ENCODE measurements at regions not wholly inside any gene's neighbourhood (a gene's known extent, or its start where the extent isn't known, plus 50 kb on each side); places are given as distances from the start of the nearest gene placed in this dataset.

- H3K4me1 ChIP-seq (ENCODE audit: control insufficient read depth, insufficient read depth, low read length), result no peaks in the 10 kb centered on the region
- no peaks in the 10 kb centered on the region for H3K9me3 ChIP-seq (ENCODE audit: control insufficient read depth, low read length)
- no peak overlapping the region for H3K4me3 ChIP-seq (ENCODE audit: insufficient read depth, low read depth, low read length)
- no peak overlapping the region for H3K27ac ChIP-seq (ENCODE audit: insufficient read depth, low read depth, low read length, poor library complexity, severe bottlenecking)
- WGBS, 2 experiments, result 91 to 94% methylated on average over 2 of the region's 2 CpGs
- no peaks in the 10 kb centered on the region for H3K27me3 ChIP-seq (ENCODE audit: control insufficient read depth, insufficient read depth, low read length, poor library complexity, severe bottlenecking)
- no peaks in the 10 kb centered on the region for H3K36me3 ChIP-seq (ENCODE audit: control insufficient read depth, insufficient read depth, low read length)
These were observed 131.7 kb downstream of the HHIPL2 start for GRCh38 chr1:222416001-222416791.

GRCh38 chr1:222415441-222415840 lies 132.5 kb downstream of the HHIPL2 start:
- H3K27ac ChIP-seq (ENCODE audit: insufficient read depth, low read depth, low read length, poor library complexity, severe bottlenecking), result no peak overlapping the region
- no peak overlapping the region for H3K4me3 ChIP-seq (ENCODE audit: insufficient read depth, low read depth, low read length)
- WGBS, 2 experiments, result 91 to 94% methylated on average over 5 of the region's 5 CpGs
- H3K36me3 ChIP-seq (ENCODE audit: control insufficient read depth, insufficient read depth, low read length), result no peaks in the 10 kb centered on the region
- H3K27me3 ChIP-seq (ENCODE audit: control insufficient read depth, insufficient read depth, low read length, poor library complexity, severe bottlenecking), result no peaks in the 10 kb centered on the region
- no peaks in the 10 kb centered on the region for H3K4me1 ChIP-seq (ENCODE audit: control insufficient read depth, insufficient read depth, low read length)
- no peaks in the 10 kb centered on the region for H3K9me3 ChIP-seq (ENCODE audit: control insufficient read depth, low read length)

- Histone ChIP-seq H3K9me3 (ENCODE audit: control insufficient read depth, low read length) (no peaks in the 10 kb centered on the region), H3K27ac (ENCODE audit: insufficient read depth, low read depth, low read length, poor library complexity, severe bottlenecking) (no peak overlapping the region), H3K4me3 (ENCODE audit: insufficient read depth, low read depth, low read length) (no peak overlapping the region), H3K36me3 (ENCODE audit: control insufficient read depth, insufficient read depth, low read length) (no peaks in the 10 kb centered on the region), H3K4me1 (ENCODE audit: control insufficient read depth, insufficient read depth, low read length) (no peaks in the 10 kb centered on the region), H3K27me3 (ENCODE audit: control insufficient read depth, insufficient read depth, low read length, poor library complexity, severe bottlenecking) (no peaks in the 10 kb centered on the region)
- 88 to 97% methylated on average over 2 of the region's 2 CpGs for WGBS, 2 experiments
These were observed 133.8 kb downstream of the HHIPL2 start for GRCh38 chr1:222413991-222414549.

GRCh38 chr1:222413436-222413835 lies 134.5 kb downstream of the HHIPL2 start:
- Histone ChIP-seq H3K27me3 (ENCODE audit: control insufficient read depth, insufficient read depth, low read length, poor library complexity, severe bottlenecking) (no peaks in the 10 kb centered on the region), H3K4me1 (ENCODE audit: control insufficient read depth, insufficient read depth, low read length) (no peaks in the 10 kb centered on the region), H3K9me3 (ENCODE audit: control insufficient read depth, low read length) (no peaks in the 10 kb centered on the region), H3K27ac (ENCODE audit: insufficient read depth, low read depth, low read length, poor library complexity, severe bottlenecking) (no peak overlapping the region), H3K4me3 (ENCODE audit: insufficient read depth, low read depth, low read length) (no peak overlapping the region), H3K36me3 (ENCODE audit: control insufficient read depth, insufficient read depth, low read length) (no peaks in the 10 kb centered on the region)
- 87 to 92% methylated on average over 1 of the region's 1 CpG for WGBS, 2 experiments

- H3K4me1 ChIP-seq (ENCODE audit: control insufficient read depth, insufficient read depth, low read length), result no peaks in the 10 kb centered on the region
- no peaks in the 10 kb centered on the region for H3K36me3 ChIP-seq (ENCODE audit: control insufficient read depth, insufficient read depth, low read length)
- H3K27me3 ChIP-seq (ENCODE audit: control insufficient read depth, insufficient read depth, low read length, poor library complexity, severe bottlenecking), result no peaks in the 10 kb centered on the region
- H3K9me3 ChIP-seq (ENCODE audit: control insufficient read depth, low read length), result no peaks in the 10 kb centered on the region
- WGBS, 2 experiments, result 79 to 88% methylated on average over 4 of the region's 4 CpGs
- no peak overlapping the region for H3K27ac ChIP-seq (ENCODE audit: insufficient read depth, low read depth, low read length, poor library complexity, severe bottlenecking)
- H3K4me3 ChIP-seq (ENCODE audit: insufficient read depth, low read depth, low read length), result no peak overlapping the region
These were observed 143.2 kb downstream of the HHIPL2 start for GRCh38 chr1:222404710-222405109.

GRCh38 chr1:222399197-222399596 lies 148.7 kb downstream of the HHIPL2 start:
- Histone ChIP-seq H3K4me1 (ENCODE audit: control insufficient read depth, insufficient read depth, low read length) (no peaks in the 10 kb centered on the region), H3K9me3 (ENCODE audit: control insufficient read depth, low read length) (no peaks in the 10 kb centered on the region), H3K36me3 (ENCODE audit: control insufficient read depth, insufficient read depth, low read length) (no peaks in the 10 kb centered on the region), H3K27ac (ENCODE audit: insufficient read depth, low read depth, low read length, poor library complexity, severe bottlenecking) (no peak overlapping the region), H3K4me3 (ENCODE audit: insufficient read depth, low read depth, low read length) (no peak overlapping the region), H3K27me3 (ENCODE audit: control insufficient read depth, insufficient read depth, low read length, poor library complexity, severe bottlenecking) (no peaks in the 10 kb centered on the region)

GRCh38 chr1:222394224-222394623 lies 153.7 kb downstream of the HHIPL2 start:
- WGBS, 2 experiments, result 96 to 100% methylated on average over 1 of the region's 1 CpG
- no peaks in the 10 kb centered on the region for H3K4me1 ChIP-seq (ENCODE audit: control insufficient read depth, insufficient read depth, low read length)
- no peak overlapping the region for H3K27ac ChIP-seq (ENCODE audit: insufficient read depth, low read depth, low read length, poor library complexity, severe bottlenecking)

GRCh38 chr1:222392556-222392955 lies 155.3 kb downstream of the HHIPL2 start:
- Histone ChIP-seq H3K4me1 (ENCODE audit: control insufficient read depth, insufficient read depth, low read length) (no peaks in the 10 kb centered on the region), H3K4me3 (ENCODE audit: insufficient read depth, low read depth, low read length) (no peak overlapping the region), H3K27me3 (ENCODE audit: control insufficient read depth, insufficient read depth, low read length, poor library complexity, severe bottlenecking) (no peaks in the 10 kb centered on the region), H3K36me3 (ENCODE audit: control insufficient read depth, insufficient read depth, low read length) (no peaks in the 10 kb centered on the region), H3K9me3 (ENCODE audit: control insufficient read depth, low read length) (no peaks in the 10 kb centered on the region), H3K27ac (ENCODE audit: insufficient read depth, low read depth, low read length, poor library complexity, severe bottlenecking) (no peak overlapping the region)
- WGBS, 2 experiments, result 88 to 89% methylated on average over 3 of the region's 3 CpGs

More at GRCh38 chr1:222394224-222394623, 153.7 kb downstream of the HHIPL2 start:
- H3K27me3 ChIP-seq (ENCODE audit: control insufficient read depth, insufficient read depth, low read length, poor library complexity, severe bottlenecking), result no peaks in the 10 kb centered on the region
- H3K4me3 ChIP-seq (ENCODE audit: insufficient read depth, low read depth, low read length), result no peak overlapping the region
- H3K36me3 ChIP-seq (ENCODE audit: control insufficient read depth, insufficient read depth, low read length), result no peaks in the 10 kb centered on the region
- H3K9me3 ChIP-seq (ENCODE audit: control insufficient read depth, low read length), result no peaks in the 10 kb centered on the region

- Histone ChIP-seq H3K27me3 (ENCODE audit: control insufficient read depth, insufficient read depth, low read length, poor library complexity, severe bottlenecking) (no peaks in the 10 kb centered on the region), H3K4me1 (ENCODE audit: control insufficient read depth, insufficient read depth, low read length) (no peaks in the 10 kb centered on the region), H3K36me3 (ENCODE audit: control insufficient read depth, insufficient read depth, low read length) (no peaks in the 10 kb centered on the region), H3K4me3 (ENCODE audit: insufficient read depth, low read depth, low read length) (no peak overlapping the region), H3K9me3 (ENCODE audit: control insufficient read depth, low read length) (no peaks in the 10 kb centered on the region), H3K27ac (ENCODE audit: insufficient read depth, low read depth, low read length, poor library complexity, severe bottlenecking) (no peak overlapping the region)
- 88 to 94% methylated on average over 2 of the region's 2 CpGs for WGBS, 2 experiments
These were observed 157.7 kb downstream of the HHIPL2 start for GRCh38 chr1:222390181-222390580.

- no peaks in the 10 kb centered on the region for H3K36me3 ChIP-seq (ENCODE audit: control insufficient read depth, insufficient read depth, low read length)
- no peaks in the 10 kb centered on the region for H3K27me3 ChIP-seq (ENCODE audit: control insufficient read depth, insufficient read depth, low read length, poor library complexity, severe bottlenecking)
- H3K4me1 ChIP-seq (ENCODE audit: control insufficient read depth, insufficient read depth, low read length), result no peaks in the 10 kb centered on the region
- no peaks in the 10 kb centered on the region for H3K9me3 ChIP-seq (ENCODE audit: control insufficient read depth, low read length)
- no peak overlapping the region for H3K27ac ChIP-seq (ENCODE audit: insufficient read depth, low read depth, low read length, poor library complexity, severe bottlenecking)
- H3K4me3 ChIP-seq (ENCODE audit: insufficient read depth, low read depth, low read length), result no peak overlapping the region
- WGBS, 2 experiments, result 80 to 83% methylated on average over 7 to 8 of the region's 8 CpGs
These were observed 160.7 kb downstream of the HHIPL2 start for GRCh38 chr1:222387007-222387814.
